Liver (tissue), 8 donors: ENCODE measurements at regions not wholly inside any gene's neighbourhood (a gene's known extent, or its start where the extent isn't known, plus 50 kb on each side); places are given as distances from the start of the nearest gene placed in this dataset.

Experiments
- DNase-seq: peaks from one replicate; pipeline ENCODE4 v3.0.0-alpha.2; 2017; ENCODE audit warnings: low spot score
- H3K27ac ChIP-seq, 2 donors: one replicate each; pipeline ENCODE4 v1.7.0; 2013; ENCODE audit warnings: inconsistent platforms in 2 of 2, low read length in 2 of 2, control low read depth in 1 of 2, low read depth in 1 of 2, mild to moderate bottlenecking in 1 of 2
- H3K27me3 ChIP-seq, 4 donors: one replicate each; pipeline versions ENCODE4 v1.6.1 to v1.7.0; 2013; ENCODE audit warnings: low read length in 3 of 4, inconsistent platforms in 1 of 4, mild to moderate bottlenecking in 1 of 4, moderate library complexity in 1 of 4; ENCODE audit not compliant: control insufficient read depth in 4 of 4, insufficient read depth in 4 of 4
- H3K36me3 ChIP-seq, 4 donors: one replicate each; pipeline versions ENCODE4 v1.6.1 to v1.7.0; 2013; ENCODE audit warnings: low read length in 3 of 4, mild to moderate bottlenecking in 3 of 4, low read depth in 1 of 4, moderate library complexity in 1 of 4; ENCODE audit not compliant: control insufficient read depth in 4 of 4, insufficient read depth in 3 of 4
- H3K4me1 ChIP-seq, 4 donors: one replicate each; pipeline versions ENCODE4 v1.6.1 to v1.7.0; 2013; ENCODE audit warnings: low read length in 3 of 4, mild to moderate bottlenecking in 3 of 4, moderate library complexity in 1 of 4; ENCODE audit not compliant: control insufficient read depth in 4 of 4, insufficient read depth in 4 of 4
- H3K4me3 ChIP-seq, 3 donors: one replicate each; pipeline versions ENCODE4 v1.6.1 to v1.7.0; 2013; ENCODE audit warnings: low read length in 3 of 3, control low read depth in 1 of 3, low read depth in 1 of 3, mild to moderate bottlenecking in 1 of 3
- H3K9ac ChIP-seq, 2 donors: one replicate each; pipeline ENCODE4 v1.7.0; 2013; ENCODE audit warnings: low read length in 2 of 2, mild to moderate bottlenecking in 2 of 2, moderate library complexity in 2 of 2, control low read depth in 1 of 2, low read depth in 1 of 2
- H3K9me3 ChIP-seq, 4 donors: one replicate each; pipeline versions ENCODE4 v1.6.1 to v1.7.0; 2013; ENCODE audit warnings: low read length in 3 of 4; ENCODE audit not compliant: control insufficient read depth in 4 of 4
- EGR1 ChIP-seq, 2 donors: IDR thresholded peaks; 2 replicates each; pipeline ENCODE4 v1.6.1; 2016 to 2018; ENCODE audit warnings: antibody characterized with exemption in 2 of 2, low read depth in 2 of 2
- FOXA1 ChIP-seq: IDR thresholded peaks from 2 replicates; pipeline ENCODE4 v1.6.1; 2016; ENCODE audit warnings: antibody characterized with exemption
- FOXA2 ChIP-seq: IDR thresholded peaks from 2 replicates; pipeline ENCODE4 v1.6.1; 2016; ENCODE audit warnings: antibody characterized with exemption
- GABPA ChIP-seq, 2 donors: IDR thresholded peaks in 1 of 2; conservative IDR thresholded peaks in 1 of 2; 2 replicates each; pipeline ENCODE4 v1.6.1; 2016; ENCODE audit warnings: antibody characterized with exemption in 2 of 2, mild to moderate bottlenecking in 1 of 2, moderate library complexity in 1 of 2
- HNF4A ChIP-seq, 2 donors: conservative IDR thresholded peaks; 2 replicates each; pipeline ENCODE4 v1.6.1; 2016; ENCODE audit warnings: antibody characterized with exemption in 2 of 2, mild to moderate bottlenecking in 2 of 2
- HNF4G ChIP-seq: IDR thresholded peaks from 2 replicates; pipeline ENCODE4 v1.6.1; 2016; ENCODE audit warnings: antibody characterized with exemption
- JUND ChIP-seq, 2 donors: IDR thresholded peaks; 2 replicates each; pipeline ENCODE4 v1.6.1; 2016; ENCODE audit warnings: antibody characterized with exemption in 2 of 2
- NR2F2 ChIP-seq: IDR thresholded peaks from 2 replicates; pipeline ENCODE4 v1.6.1; 2016; ENCODE audit warnings: antibody characterized with exemption
- RAD21 ChIP-seq, 2 donors: IDR thresholded peaks; 2 replicates each; pipeline ENCODE4 v1.6.1; 2016; ENCODE audit warnings: antibody characterized with exemption in 2 of 2, mild to moderate bottlenecking in 2 of 2
- SP1 ChIP-seq: IDR thresholded peaks from 2 replicates; pipeline ENCODE4 v1.6.1; 2018; ENCODE audit warnings: antibody characterized with exemption, mild to moderate bottlenecking
- TAF1 ChIP-seq: conservative IDR thresholded peaks from 2 replicates; pipeline ENCODE4 v1.6.1; 2016; ENCODE audit warnings: antibody characterized with exemption, mild to moderate bottlenecking
- YY1 ChIP-seq: IDR thresholded peaks from 2 replicates; pipeline ENCODE4 v1.6.1; 2016; ENCODE audit warnings: antibody characterized with exemption, mild to moderate bottlenecking
- WGBS: extraction: QIAGEN DNeasy Blood & Tissue Kit; methylation state at CpG from one replicate; pipeline ENCODE4 v1.1.7; 2013; 5-methylcytosine and 5-hydroxymethylcytosine counted together
- TF ChIP-seq, protein P1 (sequence below): fragments of 150-350 bp; IDR thresholded peaks from 2 replicates; pipeline ENCODE4 v1.5.1; 2017; ENCODE audit warnings: improper control_type of control experiment, low read depth, low read length; ENCODE audit not compliant: missing input control
- TF ChIP-seq, protein P2 (sequence below): IDR thresholded peaks from 2 replicates; pipeline ENCODE4 v1.6.1; 2016; ENCODE audit warnings: antibody characterized with exemption
- TF ChIP-seq, protein P3 (sequence below): IDR thresholded peaks from 2 replicates; pipeline ENCODE4 v1.6.1; 2016; ENCODE audit warnings: antibody characterized with exemption
- TF ChIP-seq, protein P4 (sequence below): IDR thresholded peaks from 2 replicates; pipeline ENCODE4 v1.6.1; 2016; ENCODE audit warnings: antibody characterized with exemption
- TF ChIP-seq, protein P5 (sequence below): IDR thresholded peaks from 2 replicates; pipeline ENCODE4 v1.6.1; 2016; ENCODE audit warnings: antibody characterized with exemption, mild to moderate bottlenecking
- donor health status: healthy.
- donor health status: healthy.
- donor health status: healthy.
- donor health status: healthy.
- donor health status: healthy.

DNA sequence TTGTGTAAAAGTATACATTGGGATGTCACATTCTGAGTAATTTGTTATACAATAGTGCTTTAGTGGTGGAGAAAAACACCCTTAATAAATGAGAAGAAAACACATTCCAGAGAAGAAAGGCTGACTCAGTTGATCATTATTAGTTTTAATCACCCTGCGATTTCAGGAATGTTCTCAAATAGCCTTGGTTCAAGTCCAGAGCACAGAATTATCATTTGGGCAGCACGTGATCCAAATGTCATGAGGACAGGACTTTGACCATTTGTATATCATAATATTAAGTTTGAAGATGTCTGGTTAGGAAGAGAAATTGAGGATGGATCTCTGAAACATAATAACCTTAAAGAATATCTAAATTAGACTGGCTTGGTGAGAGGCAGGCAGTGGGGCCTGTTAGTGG lies 1434.3 kb upstream of the TENM3 start:
- no peak overlapping the region for H3K27ac ChIP-seq
- H3K9me3 ChIP-seq = no peaks in the 10 kb centered on the region
- 69% methylated on average over 2 of the region's 2 CpGs for WGBS
- TF ChIP-seq FOXA1 (no peak), HNF4G (no peak), EGR1 (IDR thresholded peaks at IDR 0.05; ENCODE audit: low read depth in 2 of 2) (no peak), SP1 (no peak)
- TF ChIP-seq, protein P1, sequence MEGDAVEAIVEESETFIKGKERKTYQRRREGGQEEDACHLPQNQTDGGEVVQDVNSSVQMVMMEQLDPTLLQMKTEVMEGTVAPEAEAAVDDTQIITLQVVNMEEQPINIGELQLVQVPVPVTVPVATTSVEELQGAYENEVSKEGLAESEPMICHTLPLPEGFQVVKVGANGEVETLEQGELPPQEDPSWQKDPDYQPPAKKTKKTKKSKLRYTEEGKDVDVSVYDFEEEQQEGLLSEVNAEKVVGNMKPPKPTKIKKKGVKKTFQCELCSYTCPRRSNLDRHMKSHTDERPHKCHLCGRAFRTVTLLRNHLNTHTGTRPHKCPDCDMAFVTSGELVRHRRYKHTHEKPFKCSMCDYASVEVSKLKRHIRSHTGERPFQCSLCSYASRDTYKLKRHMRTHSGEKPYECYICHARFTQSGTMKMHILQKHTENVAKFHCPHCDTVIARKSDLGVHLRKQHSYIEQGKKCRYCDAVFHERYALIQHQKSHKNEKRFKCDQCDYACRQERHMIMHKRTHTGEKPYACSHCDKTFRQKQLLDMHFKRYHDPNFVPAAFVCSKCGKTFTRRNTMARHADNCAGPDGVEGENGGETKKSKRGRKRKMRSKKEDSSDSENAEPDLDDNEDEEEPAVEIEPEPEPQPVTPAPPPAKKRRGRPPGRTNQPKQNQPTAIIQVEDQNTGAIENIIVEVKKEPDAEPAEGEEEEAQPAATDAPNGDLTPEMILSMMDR = no peak
- no peak overlapping the region for H3K4me3 ChIP-seq
- no peak overlapping the region for H3K9ac ChIP-seq
- no peak for DNase-seq
- no peaks in the 10 kb centered on the region for H3K27me3 ChIP-seq
- no peaks in the 10 kb centered on the region for H3K4me1 ChIP-seq
- H3K36me3 ChIP-seq = no peaks in the 10 kb centered on the region

DNA sequence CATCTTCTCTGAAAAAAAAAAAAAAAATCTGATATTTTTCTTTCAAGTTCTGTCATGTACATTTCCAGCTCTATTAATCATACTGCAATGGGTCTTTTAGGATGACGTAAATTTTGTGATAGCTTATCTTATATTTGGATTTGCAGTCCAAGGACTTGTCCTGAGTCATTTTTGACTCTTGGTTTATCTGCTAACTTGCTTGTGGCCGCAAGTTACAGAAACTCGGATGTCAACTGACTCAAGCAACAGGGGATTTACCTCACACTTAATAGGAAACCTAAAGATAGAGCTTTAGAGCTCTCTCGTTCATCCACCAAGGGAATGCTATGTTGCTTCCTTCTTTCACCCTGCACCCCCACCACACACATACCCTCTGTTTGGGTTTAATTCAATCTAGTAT lies 1433.8 kb upstream of the TENM3 start:
- WGBS = 53% methylated on average over 4 of the region's 4 CpGs
- TF ChIP-seq NR2F2 = no peak
- TF ChIP-seq TAF1 = no peak
- no peaks in the 10 kb centered on the region for H3K36me3 ChIP-seq
- no peaks in the 10 kb centered on the region for H3K4me1 ChIP-seq
- H3K9ac ChIP-seq = no peak overlapping the region
- no peaks in the 10 kb centered on the region for H3K27me3 ChIP-seq
- no peak overlapping the region for H3K4me3 ChIP-seq
- H3K27ac ChIP-seq = no peak overlapping the region
- no peaks in the 10 kb centered on the region for H3K9me3 ChIP-seq
- no peak for DNase-seq

DNA sequence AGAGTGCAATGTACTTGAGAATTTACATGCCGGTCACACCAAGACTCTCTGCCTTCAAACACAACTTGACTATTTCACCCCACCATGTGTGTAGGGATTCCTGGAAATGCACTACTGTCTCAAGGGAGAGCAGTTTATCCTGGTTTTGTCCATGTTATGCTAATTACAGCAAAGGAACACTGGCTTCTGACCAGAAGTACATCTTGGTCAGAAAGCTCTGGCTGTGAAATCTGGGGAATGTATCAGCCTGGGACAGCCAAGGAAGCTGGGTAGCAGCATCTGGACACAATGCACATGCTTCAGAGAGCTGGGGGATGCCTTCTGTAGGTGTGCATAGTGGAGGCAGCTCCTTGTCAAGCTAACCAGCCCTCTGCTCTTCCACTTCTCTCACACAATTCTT lies 1432.6 kb upstream of the TENM3 start:
- Histone ChIP-seq H3K4me1 (no peaks in the 10 kb centered on the region), H3K9me3 (no peaks in the 10 kb centered on the region), H3K4me3 (no peak overlapping the region), H3K27me3 (no peaks in the 10 kb centered on the region), H3K36me3 (no peaks in the 10 kb centered on the region), H3K9ac (no peak overlapping the region), H3K27ac (no peak overlapping the region)
- DNase-seq = no peak
- TF ChIP-seq HNF4A (conservative IDR thresholded peaks at IDR 0.05) (no peak), FOXA2 (no peak), NR2F2 (no peak), EGR1 (IDR thresholded peaks at IDR 0.05; ENCODE audit: low read depth in 2 of 2) (no peak), RAD21 (IDR thresholded peaks at IDR 0.05) (no peak), GABPA (IDR thresholded peaks at IDR 0.05 in 1 of 2, conservative IDR thresholded peaks at IDR 0.05 in 1 of 2) (no peak), JUND (IDR thresholded peaks at IDR 0.05) (no peak), YY1 (no peak)
- TF ChIP-seq, protein P2, sequence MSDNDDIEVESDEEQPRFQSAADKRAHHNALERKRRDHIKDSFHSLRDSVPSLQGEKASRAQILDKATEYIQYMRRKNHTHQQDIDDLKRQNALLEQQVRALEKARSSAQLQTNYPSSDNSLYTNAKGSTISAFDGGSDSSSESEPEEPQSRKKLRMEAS = no peak
- TF ChIP-seq, protein P3, sequence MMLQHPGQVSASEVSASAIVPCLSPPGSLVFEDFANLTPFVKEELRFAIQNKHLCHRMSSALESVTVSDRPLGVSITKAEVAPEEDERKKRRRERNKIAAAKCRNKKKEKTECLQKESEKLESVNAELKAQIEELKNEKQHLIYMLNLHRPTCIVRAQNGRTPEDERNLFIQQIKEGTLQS = no peak
- TF ChIP-seq, protein P4, sequence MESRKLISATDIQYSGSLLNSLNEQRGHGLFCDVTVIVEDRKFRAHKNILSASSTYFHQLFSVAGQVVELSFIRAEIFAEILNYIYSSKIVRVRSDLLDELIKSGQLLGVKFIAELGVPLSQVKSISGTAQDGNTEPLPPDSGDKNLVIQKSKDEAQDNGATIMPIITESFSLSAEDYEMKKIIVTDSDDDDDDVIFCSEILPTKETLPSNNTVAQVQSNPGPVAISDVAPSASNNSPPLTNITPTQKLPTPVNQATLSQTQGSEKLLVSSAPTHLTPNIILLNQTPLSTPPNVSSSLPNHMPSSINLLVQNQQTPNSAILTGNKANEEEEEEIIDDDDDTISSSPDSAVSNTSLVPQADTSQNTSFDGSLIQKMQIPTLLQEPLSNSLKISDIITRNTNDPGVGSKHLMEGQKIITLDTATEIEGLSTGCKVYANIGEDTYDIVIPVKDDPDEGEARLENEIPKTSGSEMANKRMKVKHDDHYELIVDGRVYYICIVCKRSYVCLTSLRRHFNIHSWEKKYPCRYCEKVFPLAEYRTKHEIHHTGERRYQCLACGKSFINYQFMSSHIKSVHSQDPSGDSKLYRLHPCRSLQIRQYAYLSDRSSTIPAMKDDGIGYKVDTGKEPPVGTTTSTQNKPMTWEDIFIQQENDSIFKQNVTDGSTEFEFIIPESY = no peak
- TF ChIP-seq, protein P5, sequence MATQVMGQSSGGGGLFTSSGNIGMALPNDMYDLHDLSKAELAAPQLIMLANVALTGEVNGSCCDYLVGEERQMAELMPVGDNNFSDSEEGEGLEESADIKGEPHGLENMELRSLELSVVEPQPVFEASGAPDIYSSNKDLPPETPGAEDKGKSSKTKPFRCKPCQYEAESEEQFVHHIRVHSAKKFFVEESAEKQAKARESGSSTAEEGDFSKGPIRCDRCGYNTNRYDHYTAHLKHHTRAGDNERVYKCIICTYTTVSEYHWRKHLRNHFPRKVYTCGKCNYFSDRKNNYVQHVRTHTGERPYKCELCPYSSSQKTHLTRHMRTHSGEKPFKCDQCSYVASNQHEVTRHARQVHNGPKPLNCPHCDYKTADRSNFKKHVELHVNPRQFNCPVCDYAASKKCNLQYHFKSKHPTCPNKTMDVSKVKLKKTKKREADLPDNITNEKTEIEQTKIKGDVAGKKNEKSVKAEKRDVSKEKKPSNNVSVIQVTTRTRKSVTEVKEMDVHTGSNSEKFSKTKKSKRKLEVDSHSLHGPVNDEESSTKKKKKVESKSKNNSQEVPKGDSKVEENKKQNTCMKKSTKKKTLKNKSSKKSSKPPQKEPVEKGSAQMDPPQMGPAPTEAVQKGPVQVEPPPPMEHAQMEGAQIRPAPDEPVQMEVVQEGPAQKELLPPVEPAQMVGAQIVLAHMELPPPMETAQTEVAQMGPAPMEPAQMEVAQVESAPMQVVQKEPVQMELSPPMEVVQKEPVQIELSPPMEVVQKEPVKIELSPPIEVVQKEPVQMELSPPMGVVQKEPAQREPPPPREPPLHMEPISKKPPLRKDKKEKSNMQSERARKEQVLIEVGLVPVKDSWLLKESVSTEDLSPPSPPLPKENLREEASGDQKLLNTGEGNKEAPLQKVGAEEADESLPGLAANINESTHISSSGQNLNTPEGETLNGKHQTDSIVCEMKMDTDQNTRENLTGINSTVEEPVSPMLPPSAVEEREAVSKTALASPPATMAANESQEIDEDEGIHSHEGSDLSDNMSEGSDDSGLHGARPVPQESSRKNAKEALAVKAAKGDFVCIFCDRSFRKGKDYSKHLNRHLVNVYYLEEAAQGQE = no peak
- 91% methylated on average over 1 of the region's 1 CpG for WGBS
